ENCODE measurements at regions not wholly inside any gene's neighbourhood (a gene's known extent, or its start where the extent isn't known, plus 50 kb on each side); places are given as distances from the start of the nearest gene placed in this dataset.

DNA sequence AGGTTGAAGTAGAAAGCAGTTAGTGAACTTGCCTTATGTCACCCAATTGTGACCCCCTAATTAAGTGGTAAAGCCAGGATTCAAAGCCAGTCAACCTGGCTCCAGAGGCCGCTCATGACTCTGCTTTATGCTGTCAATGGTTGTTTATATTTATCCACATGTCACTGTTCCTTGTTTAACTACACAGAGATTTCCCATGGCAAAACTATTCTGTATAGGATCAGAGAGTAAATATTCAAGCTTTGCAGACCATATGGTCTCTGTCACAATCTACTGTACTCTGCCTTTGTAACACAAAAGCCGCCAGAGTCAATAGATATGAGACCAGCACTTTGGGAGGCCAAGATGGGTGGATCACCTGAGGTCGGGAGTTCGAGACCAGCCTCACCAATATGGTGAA, 371.7 kb upstream of the PTBP2 start:
- no peaks in the 10 kb centered on the region for H3K4me1 ChIP-seq (ENCODE audit: insufficient read depth)
- no peak for DNase-seq
- H3K9ac ChIP-seq: no peak overlapping the region
- no peak overlapping the region for H3K4me2 ChIP-seq (ENCODE audit: unreplicated experiment)
- H3K9me2 ChIP-seq (ENCODE audit: insufficient read depth): no peaks in the 10 kb centered on the region
- no peaks in the 10 kb centered on the region for H3K9me3 ChIP-seq (ENCODE audit: low read depth)
- in situ Hi-C loops (cut with MboI): no loop called here
- no peaks in the 10 kb centered on the region for H3K79me2 ChIP-seq (ENCODE audit: insufficient read depth)
- no peak overlapping the region for H3K27ac ChIP-seq
- H3F3A ChIP-seq (ENCODE audit: insufficient read depth): no peaks in the 10 kb centered on the region
- no peaks in the 10 kb centered on the region for H4K20me1 ChIP-seq (ENCODE audit: insufficient read depth)
- H3K27me3 ChIP-seq (replicated peaks; ENCODE audit: insufficient read depth): no peaks in the 10 kb centered on the region; the same call in 1 of the 2 replicates
- H3K36me3 ChIP-seq (ENCODE audit: low read depth): no peaks in the 10 kb centered on the region
- no peak overlapping the region for H2AFZ ChIP-seq
- no peak overlapping the region for H3K4me3 ChIP-seq
- TF ChIP-seq EZH2 (IDR thresholded peaks at IDR 0.05; ENCODE audit: insufficient read depth, poor library complexity, severe bottlenecking) (no peak), EZH2phosphoT487 (IDR thresholded peaks at IDR 0.05; ENCODE audit: insufficient read depth, low read depth) (no peak)
- 97% methylated on average over 4 of the region's 4 CpGs for WGBS, 2 experiments (ENCODE audit: low coverage in 1 of 2, low lambda C conversion rate in 2 of 2, missing lambda C conversion rate in 2 of 2)

DNA sequence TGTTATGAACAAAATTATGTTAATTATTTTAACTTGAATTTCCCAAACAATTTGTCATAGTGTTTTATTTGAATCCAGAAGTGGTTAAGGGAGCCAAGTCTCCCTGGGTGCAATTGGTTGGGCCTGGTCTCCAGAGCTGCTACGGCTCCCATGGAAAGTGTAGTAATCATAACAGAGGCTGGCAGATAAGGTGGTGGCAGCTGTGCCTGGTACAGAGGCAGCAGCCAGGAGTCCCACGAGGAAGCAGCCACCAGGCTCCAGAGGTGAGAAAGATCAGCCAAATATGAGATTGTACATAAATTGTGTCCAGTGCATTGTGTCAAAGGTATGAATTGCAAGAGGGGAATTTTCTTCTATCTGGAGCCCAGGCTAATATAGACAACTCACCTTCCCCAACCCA, 368.9 kb upstream of the PTBP2 start:
- H4K20me1 ChIP-seq (ENCODE audit: insufficient read depth): no peaks in the 10 kb centered on the region
- in situ Hi-C loops (cut with MboI): no loop called here
- WGBS, 2 experiments (ENCODE audit: low coverage in 1 of 2, low lambda C conversion rate in 2 of 2, missing lambda C conversion rate in 2 of 2): 47 to 59% methylated on average over 2 of the region's 2 CpGs

DNA sequence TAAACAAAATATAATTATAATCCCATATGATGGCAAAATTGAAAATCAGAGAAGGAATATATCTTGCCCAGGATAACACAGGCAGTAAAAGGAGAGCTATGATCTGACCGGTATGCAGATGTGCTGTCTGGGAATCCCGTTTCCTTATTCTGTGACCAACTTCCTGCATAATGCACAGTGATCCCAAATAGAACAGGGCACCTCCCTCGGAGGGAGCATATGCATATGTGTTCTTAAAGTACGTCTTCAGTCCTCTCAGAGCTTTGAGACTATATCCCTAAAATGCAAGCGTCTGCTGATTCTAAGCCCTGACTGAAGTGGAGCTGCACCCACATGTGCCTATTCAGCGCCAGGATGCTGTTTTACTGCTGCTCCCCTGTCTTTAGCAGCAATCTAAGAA, 366.1 kb upstream of the PTBP2 start:
- TF ChIP-seq EZH2 (IDR thresholded peaks at IDR 0.05; ENCODE audit: insufficient read depth, poor library complexity, severe bottlenecking) (no peak), EZH2phosphoT487 (IDR thresholded peaks at IDR 0.05; ENCODE audit: insufficient read depth, low read depth) (no peak)
- WGBS, 2 experiments (ENCODE audit: low coverage in 1 of 2, low lambda C conversion rate in 2 of 2, missing lambda C conversion rate in 2 of 2): 90 to 94% methylated on average over 6 of the region's 6 CpGs
- H3K9me3 ChIP-seq (ENCODE audit: low read depth): no peaks in the 10 kb centered on the region
- H2AFZ ChIP-seq: no peak overlapping the region
- no peaks in the 10 kb centered on the region for H3K79me2 ChIP-seq (ENCODE audit: insufficient read depth)
- H3F3A ChIP-seq (ENCODE audit: insufficient read depth): peaks cover 12% of the 10 kb centered on the region; the same call in 1 of the 2 replicates
- no peak overlapping the region for H3K9ac ChIP-seq
- H3K36me3 ChIP-seq (ENCODE audit: low read depth): no peaks in the 10 kb centered on the region
- H3K4me1 ChIP-seq (ENCODE audit: insufficient read depth): peaks cover 12% of the 10 kb centered on the region
- no peaks in the 10 kb centered on the region for H4K20me1 ChIP-seq (ENCODE audit: insufficient read depth)
- no peak overlapping the region for H3K4me2 ChIP-seq (ENCODE audit: unreplicated experiment)
- no peak overlapping the region for H3K27ac ChIP-seq
- no peak overlapping the region for H3K4me3 ChIP-seq
- no peaks in the 10 kb centered on the region; the same call in 1 of the 2 replicates for H3K27me3 ChIP-seq (replicated peaks; ENCODE audit: insufficient read depth)
- in situ Hi-C loops (cut with MboI): no loop called here
- H3K9me2 ChIP-seq (ENCODE audit: insufficient read depth): no peaks in the 10 kb centered on the region
- no peak for DNase-seq

More for the DNA sequence above, 368.9 kb upstream of the PTBP2 start:
- H3K4me3 ChIP-seq: no peak overlapping the region
- no peak overlapping the region for H3K27ac ChIP-seq
- H3K9me3 ChIP-seq (ENCODE audit: low read depth): no peaks in the 10 kb centered on the region
- no peaks in the 10 kb centered on the region for H3F3A ChIP-seq (ENCODE audit: insufficient read depth)
- no peaks in the 10 kb centered on the region for H3K36me3 ChIP-seq (ENCODE audit: low read depth)
- no peak overlapping the region for H2AFZ ChIP-seq
- no peak overlapping the region for H3K9ac ChIP-seq
- no peaks in the 10 kb centered on the region; the same call in 1 of the 2 replicates for H3K27me3 ChIP-seq (replicated peaks; ENCODE audit: insufficient read depth)
- H3K9me2 ChIP-seq (ENCODE audit: insufficient read depth): no peaks in the 10 kb centered on the region
- TF ChIP-seq EZH2 (IDR thresholded peaks at IDR 0.05; ENCODE audit: insufficient read depth, poor library complexity, severe bottlenecking) (no peak), EZH2phosphoT487 (IDR thresholded peaks at IDR 0.05; ENCODE audit: insufficient read depth, low read depth) (no peak)
- no peak overlapping the region for H3K4me2 ChIP-seq (ENCODE audit: unreplicated experiment)
- DNase-seq: no peak
- no peaks in the 10 kb centered on the region for H3K4me1 ChIP-seq (ENCODE audit: insufficient read depth)
- H3K79me2 ChIP-seq (ENCODE audit: insufficient read depth): no peaks in the 10 kb centered on the region

GRCh38 chr1:96355961-96356360, 365.6 kb upstream of the PTBP2 start:
- H3K36me3 ChIP-seq (ENCODE audit: low read depth): no peaks in the 10 kb centered on the region
- no peak overlapping the region for H2AFZ ChIP-seq
- no peaks in the 10 kb centered on the region for H3K9me3 ChIP-seq (ENCODE audit: low read depth)
- no peak overlapping the region for H3K27ac ChIP-seq
- H3K4me1 ChIP-seq (ENCODE audit: insufficient read depth): peaks cover 14% of the 10 kb centered on the region
- H3K4me3 ChIP-seq: no peak overlapping the region
- in situ Hi-C loops (cut with MboI): no loop called here
- TF ChIP-seq EZH2 (IDR thresholded peaks at IDR 0.05; ENCODE audit: insufficient read depth, poor library complexity, severe bottlenecking) (no peak), EZH2phosphoT487 (IDR thresholded peaks at IDR 0.05; ENCODE audit: insufficient read depth, low read depth) (no peak)
- no peaks in the 10 kb centered on the region for H4K20me1 ChIP-seq (ENCODE audit: insufficient read depth)
- no peaks in the 10 kb centered on the region for H3K79me2 ChIP-seq (ENCODE audit: insufficient read depth)
- no peaks in the 10 kb centered on the region; the same call in 1 of the 2 replicates for H3K27me3 ChIP-seq (replicated peaks; ENCODE audit: insufficient read depth)
- WGBS, 2 experiments (ENCODE audit: low coverage in 1 of 2, low lambda C conversion rate in 2 of 2, missing lambda C conversion rate in 2 of 2): 95 to 100% methylated on average over 2 of the region's 2 CpGs
- no peak overlapping the region for H3K4me2 ChIP-seq (ENCODE audit: unreplicated experiment)
- no peak for DNase-seq
- peaks cover 14% of the 10 kb centered on the region; the same call in 1 of the 2 replicates for H3F3A ChIP-seq (ENCODE audit: insufficient read depth)
- H3K9ac ChIP-seq: no peak overlapping the region
- H3K9me2 ChIP-seq (ENCODE audit: insufficient read depth): no peaks in the 10 kb centered on the region
